Right atrium auricular region (tissue), 2 donors: ENCODE measurements at regions not wholly inside any gene's neighbourhood (a gene's known extent, or its start where the extent isn't known, plus 50 kb on each side); places are given as distances from the start of the nearest gene placed in this dataset.

Experiments used
- DNase-seq: peaks from one replicate; pipeline ENCODE4 v3.0.0-alpha.2; 2019; ENCODE audit warnings: low spot score
- H3K27ac ChIP-seq, 2 donors: fragments of 200-600 bp; sonication (generic); 1 replicate in 1 of 2; 2 replicates in 1 of 2; pipeline ENCODE4 v1.5.1; 2016 to 2019
- H3K27me3 ChIP-seq, 2 donors: fragments of 200-600 bp; sonication (generic); one replicate each; pipeline versions ENCODE4 v1.5.1 to v1.6.0; 2017 to 2019
- H3K36me3 ChIP-seq: fragments of 200-600 bp; sonication (generic); one replicate; pipeline ENCODE4 v1.5.1; 2016
- H3K4me1 ChIP-seq, 2 donors: fragments of 200-600 bp; sonication (generic); one replicate each; pipeline versions ENCODE4 v1.5.1 to v1.6.0; 2017 to 2019
- H3K4me3 ChIP-seq, 2 donors: fragments of 200-600 bp; sonication (generic); 1 replicate in 1 of 2; 2 replicates in 1 of 2; pipeline ENCODE4 v1.5.1; 2017 to 2019; ENCODE audit warnings: mild to moderate bottlenecking in 1 of 2, moderate library complexity in 1 of 2
- H3K9me3 ChIP-seq, 2 donors: fragments of 200-600 bp; sonication (generic); one replicate each; pipeline ENCODE4 v1.5.1; 2019
- TF ChIP-seq, protein P1 (sequence below), 2 donors: fragments of 200-600 bp; sonication (generic); IDR thresholded peaks; one replicate each; pipeline ENCODE4 v1.5.1; 2019; ENCODE audit warnings: antibody characterized with exemption in 2 of 2

DNA sequence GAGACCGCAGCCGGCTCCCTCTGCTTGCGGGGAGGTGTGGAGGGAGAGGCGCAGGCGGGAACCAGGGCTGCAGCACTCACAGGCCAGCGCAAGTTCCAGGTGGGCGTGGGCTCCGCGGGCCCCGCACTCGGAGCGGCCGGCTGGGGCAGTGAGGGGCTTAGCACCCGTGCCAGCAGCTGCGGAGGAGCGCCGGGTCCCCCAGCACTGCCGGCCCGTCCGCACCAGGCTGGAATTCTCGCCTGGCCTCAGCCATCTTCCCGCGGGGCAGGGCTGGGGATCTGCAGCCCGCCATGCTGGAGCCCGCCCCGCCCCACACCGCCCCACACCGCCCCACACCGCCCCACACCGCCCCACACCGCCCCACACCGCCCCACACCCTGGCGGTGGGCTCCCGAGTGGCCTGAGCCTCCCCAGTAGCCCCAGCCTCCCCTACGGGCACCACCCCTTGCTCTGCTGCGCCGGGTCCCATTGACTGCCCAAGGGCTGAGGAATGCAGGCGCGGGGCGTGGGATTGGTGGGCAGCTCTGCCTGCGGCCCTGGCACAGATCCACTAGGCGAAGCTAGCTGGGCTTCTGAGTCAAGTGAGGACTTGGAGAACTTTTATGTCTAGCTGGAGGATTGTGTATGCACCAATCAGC, 123.9 kb upstream of the MGAT5 start:
- Histone ChIP-seq H3K4me1 (peaks cover 0 to 74% of the 10 kb centered on the region in 2 donors), H3K27ac (no peak overlapping the region)

DNA sequence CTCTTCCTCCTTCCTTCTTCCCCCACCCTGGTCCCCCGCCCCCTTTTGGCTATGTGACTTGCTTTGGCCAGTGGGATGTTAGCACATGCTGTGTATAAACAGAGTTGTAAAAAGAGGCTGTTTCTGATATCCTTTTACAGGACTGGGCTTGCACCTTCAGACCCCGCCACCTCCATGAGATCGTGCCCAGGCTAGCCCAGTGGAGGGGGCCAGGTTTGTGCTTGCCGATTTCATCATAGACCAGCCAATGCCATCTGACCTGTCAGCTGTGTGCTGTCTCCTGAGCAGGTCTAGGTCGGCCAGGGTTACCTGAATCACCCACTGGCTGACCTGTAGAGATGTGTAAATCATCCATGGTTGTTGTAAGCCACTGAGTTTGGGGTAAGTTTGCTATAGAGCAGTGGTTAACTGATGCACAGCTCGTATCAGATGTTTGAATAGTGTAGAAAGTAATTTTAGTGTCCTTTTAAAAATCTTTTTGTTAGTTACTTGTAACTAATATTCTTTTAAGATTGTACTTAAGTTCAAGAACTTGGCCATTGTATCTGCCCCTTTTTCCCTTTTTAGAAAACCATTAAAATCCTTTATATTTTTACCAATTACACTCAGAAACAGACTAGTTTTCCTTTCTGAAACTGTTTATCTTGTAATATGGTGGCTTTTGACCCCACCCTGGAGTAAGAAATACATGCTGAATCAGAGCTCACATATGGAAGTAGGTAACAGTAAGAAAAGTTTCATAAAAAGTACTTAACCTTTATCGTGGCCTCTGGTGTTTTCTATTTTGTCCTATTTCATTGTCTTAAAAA, 122.0 kb upstream of the MGAT5 start:
- Histone ChIP-seq H3K9me3 (no peaks in the 10 kb centered on the region), H3K27me3 (no peaks in the 10 kb centered on the region), H3K27ac (peak overlapping the region; percentile 39 to 56), H3K4me1 (peaks cover 0 to 71% of the 10 kb centered on the region in 2 donors), H3K36me3 (no peaks in the 10 kb centered on the region), H3K4me3 (no peak overlapping the region)
- DNase-seq: no peak
- TF ChIP-seq, protein P1, sequence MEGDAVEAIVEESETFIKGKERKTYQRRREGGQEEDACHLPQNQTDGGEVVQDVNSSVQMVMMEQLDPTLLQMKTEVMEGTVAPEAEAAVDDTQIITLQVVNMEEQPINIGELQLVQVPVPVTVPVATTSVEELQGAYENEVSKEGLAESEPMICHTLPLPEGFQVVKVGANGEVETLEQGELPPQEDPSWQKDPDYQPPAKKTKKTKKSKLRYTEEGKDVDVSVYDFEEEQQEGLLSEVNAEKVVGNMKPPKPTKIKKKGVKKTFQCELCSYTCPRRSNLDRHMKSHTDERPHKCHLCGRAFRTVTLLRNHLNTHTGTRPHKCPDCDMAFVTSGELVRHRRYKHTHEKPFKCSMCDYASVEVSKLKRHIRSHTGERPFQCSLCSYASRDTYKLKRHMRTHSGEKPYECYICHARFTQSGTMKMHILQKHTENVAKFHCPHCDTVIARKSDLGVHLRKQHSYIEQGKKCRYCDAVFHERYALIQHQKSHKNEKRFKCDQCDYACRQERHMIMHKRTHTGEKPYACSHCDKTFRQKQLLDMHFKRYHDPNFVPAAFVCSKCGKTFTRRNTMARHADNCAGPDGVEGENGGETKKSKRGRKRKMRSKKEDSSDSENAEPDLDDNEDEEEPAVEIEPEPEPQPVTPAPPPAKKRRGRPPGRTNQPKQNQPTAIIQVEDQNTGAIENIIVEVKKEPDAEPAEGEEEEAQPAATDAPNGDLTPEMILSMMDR (IDR thresholded peaks at IDR 0.05): no peak

More for the DNA sequence above, 123.9 kb upstream of the MGAT5 start:
- TF ChIP-seq, protein P1 (IDR thresholded peaks at IDR 0.05): no peak
- Histone ChIP-seq H3K27me3 (no peaks in the 10 kb centered on the region), H3K36me3 (no peaks in the 10 kb centered on the region), H3K9me3 (no peaks in the 10 kb centered on the region), H3K4me3 (no peak overlapping the region)
- DNase-seq: no peak

DNA sequence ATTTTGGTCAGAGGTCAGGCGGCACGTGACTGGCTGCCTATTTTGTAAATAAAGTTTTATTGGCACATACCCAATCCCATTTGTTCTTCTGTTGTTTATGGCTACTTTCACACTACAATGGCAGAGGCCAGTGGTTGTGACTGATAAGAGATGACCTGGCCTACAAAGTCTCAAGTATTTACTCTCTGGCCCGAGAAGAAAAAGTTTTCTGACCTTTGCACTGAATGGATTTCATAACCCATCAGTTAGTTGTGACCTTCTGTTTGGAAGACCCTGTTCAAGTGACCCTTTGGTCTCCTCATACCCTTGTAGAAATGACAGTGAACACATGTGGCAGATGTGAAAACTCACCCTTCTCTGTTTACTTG, 121.4 kb upstream of the MGAT5 start:
- H3K4me1 ChIP-seq: peaks cover 0 to 72% of the 10 kb centered on the region in 2 donors
- H3K36me3 ChIP-seq: no peaks in the 10 kb centered on the region
- H3K27me3 ChIP-seq: no peaks in the 10 kb centered on the region
- TF ChIP-seq, protein P1 (IDR thresholded peaks at IDR 0.05): no peak
- H3K9me3 ChIP-seq: no peaks in the 10 kb centered on the region
- H3K27ac ChIP-seq: peak overlapping the region in 1 of 2 donors; percentile 56
- no peak overlapping the region for H3K4me3 ChIP-seq
- DNase-seq: no peak

DNA sequence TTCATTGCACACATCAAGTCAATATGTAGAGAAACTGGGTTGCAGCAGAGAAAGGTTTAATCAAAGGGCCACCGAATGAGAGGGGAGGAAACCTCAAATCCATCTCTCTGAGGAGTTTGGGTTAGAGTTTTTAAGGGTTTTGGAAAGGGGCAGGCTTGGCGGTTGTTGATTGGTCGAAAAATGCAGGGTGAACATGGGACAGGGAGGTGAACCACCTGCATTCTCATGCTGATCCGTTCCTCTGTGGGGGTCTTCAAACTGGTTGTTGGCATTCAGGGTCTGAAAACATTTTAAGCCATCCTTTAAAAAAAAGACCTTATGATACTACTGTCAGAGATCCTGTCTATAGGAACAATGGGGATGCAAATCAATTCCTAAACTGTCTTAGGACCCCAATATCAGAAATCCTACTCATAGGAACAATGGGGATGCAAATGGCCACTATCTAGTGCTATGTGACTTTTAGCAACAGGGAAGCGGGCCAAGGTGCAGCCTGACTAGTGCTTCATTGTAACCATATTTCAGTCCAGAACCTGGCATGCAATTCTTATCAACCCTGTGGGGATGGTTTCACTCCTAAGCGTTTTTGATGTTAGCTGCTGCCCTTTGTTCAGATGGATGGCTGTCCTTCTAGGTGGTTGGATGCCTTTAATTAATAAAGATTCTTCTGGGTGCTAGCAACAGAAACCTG, 120.1 kb upstream of the MGAT5 start:
- Histone ChIP-seq H3K27me3 (no peaks in the 10 kb centered on the region), H3K9me3 (no peaks in the 10 kb centered on the region), H3K4me3 (no peak overlapping the region), H3K36me3 (no peaks in the 10 kb centered on the region), H3K4me1 (peaks cover 0 to 72% of the 10 kb centered on the region in 2 donors), H3K27ac (peak overlapping the region; percentile 46 to 56)
- DNase-seq: no peak
- TF ChIP-seq, protein P1 (IDR thresholded peaks at IDR 0.05): no peak

DNA sequence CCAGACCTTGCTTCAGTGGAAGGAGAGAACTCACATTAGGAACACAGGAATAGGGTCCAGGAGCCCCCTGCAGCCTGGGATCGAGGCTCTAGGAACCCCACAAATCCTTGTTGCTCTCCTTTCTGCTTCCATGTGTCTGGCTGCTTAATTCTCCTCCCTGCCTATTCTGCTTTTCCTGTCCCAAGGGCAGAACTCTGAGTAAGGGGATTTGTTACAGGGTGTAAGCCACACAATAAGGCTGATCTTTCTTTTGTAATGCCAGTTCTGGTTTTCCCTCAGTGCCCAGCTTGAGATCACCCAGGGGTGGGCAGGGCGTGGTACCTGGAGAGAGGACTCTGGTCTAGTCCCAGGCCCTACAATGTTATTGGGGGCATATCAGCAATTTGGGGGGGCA, 119.6 kb upstream of the MGAT5 start:
- Histone ChIP-seq H3K9me3 (no peaks in the 10 kb centered on the region), H3K4me1 (peaks cover 0 to 72% of the 10 kb centered on the region in 2 donors), H3K4me3 (no peak overlapping the region), H3K36me3 (no peaks in the 10 kb centered on the region), H3K27ac (peak overlapping the region; percentile 46 to 56), H3K27me3 (no peaks in the 10 kb centered on the region)
- no peak for DNase-seq
- TF ChIP-seq, protein P1 (IDR thresholded peaks at IDR 0.05): no peak
